Smooth muscle cell (in vitro differentiated cells): ENCODE measurements at regions not wholly inside any gene's neighbourhood (a gene's known extent, or its start where the extent isn't known, plus 50 kb on each side); places are given as distances from the start of the nearest gene placed in this dataset.
A peak's percentile ranks its signal among the peaks of the same experiment; 100 is the strongest.

Experiments
- DNase-seq: peaks from one replicate; lab custom pipeline; 2025; ENCODE audit not compliant: unreplicated experiment; lab: John Stamatoyannopoulos, UW
- H2AFZ ChIP-seq: fragments of 200-600 bp; sonication (generic); 2 replicates; pipeline ENCODE4 v1.6.0; 2016; ENCODE audit warnings: antibody characterized with exemption, low read depth, mild to moderate bottlenecking
- H3F3A ChIP-seq: fragments of 200-600 bp; sonication (generic); 2 replicates; pipeline ENCODE4 v1.6.0; 2017; ENCODE audit warnings: antibody characterized with exemption, low read depth
- H3K27ac ChIP-seq: fragments of 200-600 bp; sonication (generic); 2 replicates; pipeline ENCODE4 v1.5.1; 2016; ENCODE audit warnings: low read depth, mild to moderate bottlenecking
- H3K27me3 ChIP-seq: fragments of 200-600 bp; sonication (generic); 2 replicates; pipeline ENCODE4 v1.6.1; 2016; ENCODE audit warnings: low read depth, mild to moderate bottlenecking
- H3K36me3 ChIP-seq: fragments of 200-600 bp; sonication (generic); 2 replicates; pipeline ENCODE4 v1.5.1; 2016; ENCODE audit warnings: low read depth
- H3K4me1 ChIP-seq: fragments of 200-600 bp; sonication (generic); 2 replicates; pipeline ENCODE4 v1.5.1; 2016; ENCODE audit warnings: low read depth
- H3K4me2 ChIP-seq: fragments of 200-600 bp; sonication (generic); 2 replicates; pipeline ENCODE4 v1.6.0; 2016; ENCODE audit warnings: mild to moderate bottlenecking
- H3K4me3 ChIP-seq: fragments of 200-600 bp; sonication (generic); 2 replicates; pipeline ENCODE4 v1.5.1; 2016; ENCODE audit warnings: mild to moderate bottlenecking
- H3K79me2 ChIP-seq: fragments of 200-600 bp; sonication (generic); 2 replicates; pipeline ENCODE4 v1.6.0; 2016; ENCODE audit warnings: low read depth, mild to moderate bottlenecking
- H3K9ac ChIP-seq: fragments of 200-600 bp; sonication (generic); 2 replicates; pipeline ENCODE4 v1.6.0; 2016; ENCODE audit warnings: low read depth
- H3K9me3 ChIP-seq: fragments of 200-600 bp; sonication (generic); replicated peaks from 2 replicates; pipeline ENCODE4 v1.5.1; 2016; ENCODE audit warnings: low read depth
- H4K20me1 ChIP-seq: fragments of 200-600 bp; sonication (generic); 2 replicates; pipeline ENCODE4 v1.6.0; 2016; ENCODE audit warnings: low read depth
- WGBS: methylation state at CpG from one replicate; pipeline ENCODE4 v1.1.7; 2016; ENCODE audit warnings: low lambda C conversion rate; 5-methylcytosine and 5-hydroxymethylcytosine counted together
- TF ChIP-seq, protein P1 (sequence below): fragments of 200-600 bp; sonication (generic); IDR thresholded peaks from 2 replicates; pipeline ENCODE4 v1.5.1; 2017; ENCODE audit warnings: borderline replicate concordance, mild to moderate bottlenecking, antibody characterized with exemption; ENCODE audit not compliant: insufficient read depth, poor library complexity, severe bottlenecking

GRCh38 chr6:94071835-94072234, 652.5 kb upstream of the EPHA7 start:
- no peak for DNase-seq
- WGBS = 25% methylated on average over 1 of the region's 1 CpG
- TF ChIP-seq, protein P1, sequence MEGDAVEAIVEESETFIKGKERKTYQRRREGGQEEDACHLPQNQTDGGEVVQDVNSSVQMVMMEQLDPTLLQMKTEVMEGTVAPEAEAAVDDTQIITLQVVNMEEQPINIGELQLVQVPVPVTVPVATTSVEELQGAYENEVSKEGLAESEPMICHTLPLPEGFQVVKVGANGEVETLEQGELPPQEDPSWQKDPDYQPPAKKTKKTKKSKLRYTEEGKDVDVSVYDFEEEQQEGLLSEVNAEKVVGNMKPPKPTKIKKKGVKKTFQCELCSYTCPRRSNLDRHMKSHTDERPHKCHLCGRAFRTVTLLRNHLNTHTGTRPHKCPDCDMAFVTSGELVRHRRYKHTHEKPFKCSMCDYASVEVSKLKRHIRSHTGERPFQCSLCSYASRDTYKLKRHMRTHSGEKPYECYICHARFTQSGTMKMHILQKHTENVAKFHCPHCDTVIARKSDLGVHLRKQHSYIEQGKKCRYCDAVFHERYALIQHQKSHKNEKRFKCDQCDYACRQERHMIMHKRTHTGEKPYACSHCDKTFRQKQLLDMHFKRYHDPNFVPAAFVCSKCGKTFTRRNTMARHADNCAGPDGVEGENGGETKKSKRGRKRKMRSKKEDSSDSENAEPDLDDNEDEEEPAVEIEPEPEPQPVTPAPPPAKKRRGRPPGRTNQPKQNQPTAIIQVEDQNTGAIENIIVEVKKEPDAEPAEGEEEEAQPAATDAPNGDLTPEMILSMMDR = peak; percentile 36
- H2AFZ ChIP-seq = peak overlapping the region; percentile 14
- H3K9ac ChIP-seq = no peak overlapping the region
- H3K4me1 ChIP-seq = peaks cover 27% of the 10 kb centered on the region
- no peaks in the 10 kb centered on the region for H3K9me3 ChIP-seq
- H3K4me3 ChIP-seq = no peak overlapping the region
- H3K79me2 ChIP-seq = no peaks in the 10 kb centered on the region
- H3K27ac ChIP-seq = no peak overlapping the region
- no peaks in the 10 kb centered on the region for H3K27me3 ChIP-seq
- H3K36me3 ChIP-seq = no peaks in the 10 kb centered on the region
- no peaks in the 10 kb centered on the region for H3F3A ChIP-seq
- no peak overlapping the region for H3K4me2 ChIP-seq
- H4K20me1 ChIP-seq = no peaks in the 10 kb centered on the region

DNA sequence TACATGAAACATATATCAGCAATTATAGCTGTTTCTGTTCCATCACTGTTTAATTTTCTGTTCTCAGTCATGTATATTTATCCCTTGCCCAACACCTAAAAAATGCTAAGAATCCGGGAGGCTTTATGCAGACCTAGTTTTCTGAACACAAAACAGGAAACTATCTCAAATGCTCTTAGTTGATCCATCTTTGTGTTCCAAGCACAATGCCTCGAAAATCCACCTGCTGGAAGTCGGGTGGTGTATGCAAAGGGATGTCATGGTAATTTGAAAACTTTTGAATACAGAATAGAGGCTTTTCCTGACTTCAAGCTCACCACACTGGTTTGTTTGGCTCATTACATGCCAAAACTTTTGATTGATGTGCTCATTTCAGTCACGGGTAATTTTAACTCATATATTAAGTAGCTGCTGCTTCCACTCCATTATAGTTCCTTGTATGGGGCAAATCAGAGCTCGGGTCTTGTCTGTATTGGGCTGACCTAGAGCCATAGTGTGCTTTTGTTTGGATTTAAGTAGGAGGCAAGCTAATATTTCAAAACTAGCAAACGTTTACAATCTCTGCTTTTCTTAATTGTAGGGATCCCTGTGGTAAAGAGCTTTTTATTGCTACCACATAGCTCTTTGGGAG, 646.5 kb upstream of the EPHA7 start:
- TF ChIP-seq, protein P1 = no peak
- Histone ChIP-seq H3K4me2 (no peak overlapping the region), H3K4me3 (no peak overlapping the region), H3F3A (no peaks in the 10 kb centered on the region), H3K9me3 (no peaks in the 10 kb centered on the region), H4K20me1 (no peaks in the 10 kb centered on the region), H3K9ac (no peak overlapping the region), H3K36me3 (no peaks in the 10 kb centered on the region), H3K27me3 (no peaks in the 10 kb centered on the region), H3K27ac (no peak overlapping the region), H3K4me1 (peaks cover 36% of the 10 kb centered on the region), H2AFZ (peak overlapping the region; percentile 41), H3K79me2 (no peaks in the 10 kb centered on the region)
- 45% methylated on average over 6 of the region's 6 CpGs for WGBS
- no peak for DNase-seq

GRCh38 chr6:94052749-94053148, 633.4 kb upstream of the EPHA7 start:
- H4K20me1 ChIP-seq = no peaks in the 10 kb centered on the region
- H3K4me1 ChIP-seq = peaks cover 9% of the 10 kb centered on the region
- no peak for DNase-seq
- no peaks in the 10 kb centered on the region for H3K36me3 ChIP-seq
- H3K4me2 ChIP-seq = no peak overlapping the region
- peak overlapping the region; percentile 45 for H2AFZ ChIP-seq
- TF ChIP-seq, protein P1 = peak; percentile 17
- 43% methylated on average over 1 of the region's 1 CpG for WGBS
- no peak overlapping the region for H3K27ac ChIP-seq
- no peak overlapping the region for H3K4me3 ChIP-seq
- no peak overlapping the region for H3K9ac ChIP-seq
- H3K9me3 ChIP-seq = no peaks in the 10 kb centered on the region
- H3K27me3 ChIP-seq = no peaks in the 10 kb centered on the region
- H3F3A ChIP-seq = no peaks in the 10 kb centered on the region
- H3K79me2 ChIP-seq = no peaks in the 10 kb centered on the region

GRCh38 chr6:94050515-94050914, 631.2 kb upstream of the EPHA7 start:
- Histone ChIP-seq H3K4me3 (no peak overlapping the region), H3F3A (no peaks in the 10 kb centered on the region), H3K27ac (no peak overlapping the region), H3K9me3 (no peaks in the 10 kb centered on the region), H3K9ac (no peak overlapping the region), H3K4me2 (no peak overlapping the region), H4K20me1 (no peaks in the 10 kb centered on the region), H3K79me2 (no peaks in the 10 kb centered on the region), H3K27me3 (no peaks in the 10 kb centered on the region), H3K4me1 (peaks cover 29% of the 10 kb centered on the region), H3K36me3 (no peaks in the 10 kb centered on the region), H2AFZ (no peak overlapping the region)
- DNase-seq = no peak
- TF ChIP-seq, protein P1 = no peak
- 75% methylated on average over 3 of the region's 3 CpGs for WGBS
